ENCODE measurements at regions not wholly inside any gene's neighbourhood (a gene's known extent, or its start where the extent isn't known, plus 50 kb on each side); places are given as distances from the start of the nearest gene placed in this dataset.
"Not testable (repeated sequence)": the region's sequence is repeated elsewhere in the genome, so short reads cannot be mapped to it uniquely, and the experiment has no call there.

- no peaks in the 10 kb centered on the region for H4K20me1 ChIP-seq (ENCODE audit: insufficient read depth, low read length)
- ChIA-PET POLR2A (interaction anchor here (0.6 kb wide), 1 partner anchor 878 kb away, joined by 3 read pairs; no protein-coding TSS in a partner anchor), CTCF (ENCODE audit: unreplicated experiment) (no interaction called here)
- intact Hi-C loops (cut with micrococcal nuclease; ENCODE audit: unreplicated experiment) = no loop called here
- no peak overlapping the region for H3K4me2 ChIP-seq (ENCODE audit: low read length)
- no peaks in the 10 kb centered on the region for H3K9me3 ChIP-seq (ENCODE audit: low read length)
- no peak for DNase-seq (ENCODE audit: low spot score)
- no peaks in the 10 kb centered on the region for H3K9me2 ChIP-seq (ENCODE audit: insufficient read depth, low read length)
- H3K4me3 ChIP-seq (ENCODE audit: low read depth, low read length, poor library complexity, severe bottlenecking) = no peak overlapping the region
- H3K4me1 ChIP-seq (ENCODE audit: insufficient read depth, low read length, poor library complexity, severe bottlenecking) = no peaks in the 10 kb centered on the region
- TF ChIP-seq EZH2phosphoT487 (IDR thresholded peaks at IDR 0.05; ENCODE audit: borderline replicate concordance, low read depth, low read length) (no peak), CTCF (conservative IDR thresholded peaks at IDR 0.05; ENCODE audit: low read length) (no peak)
- no peak overlapping the region for H2AFZ ChIP-seq (ENCODE audit: low read length)
- H3K79me2 ChIP-seq (ENCODE audit: insufficient read depth, low read depth, low read length) = no peaks in the 10 kb centered on the region
- BruUV-seq (replicated peaks) = no TSS peak
- no peaks in the 10 kb centered on the region for H3K36me3 ChIP-seq (ENCODE audit: insufficient read depth, low read length)
- H3K27ac ChIP-seq (ENCODE audit: low read depth, low read length, poor library complexity, severe bottlenecking) = no peak overlapping the region
Measured at GRCh38 chr5:82628364-82628910, 350.3 kb upstream of the RPS23 start.

GRCh38 chr5:82626905-82627591 lies 348.9 kb upstream of the RPS23 start:
- intact Hi-C loops (cut with micrococcal nuclease; ENCODE audit: unreplicated experiment); H3K4me2 ChIP-seq (ENCODE audit: low read length); H4K20me1 ChIP-seq (ENCODE audit: insufficient read depth, low read length); H3K4me1 ChIP-seq (ENCODE audit: insufficient read depth, low read length, poor library complexity, severe bottlenecking); CTCF ChIA-PET (ENCODE audit: unreplicated experiment); H3K27ac ChIP-seq (ENCODE audit: low read depth, low read length, poor library complexity, severe bottlenecking); BruUV-seq (replicated peaks); DNase-seq (ENCODE audit: low spot score); H3K36me3 ChIP-seq (ENCODE audit: insufficient read depth, low read length); H2AFZ ChIP-seq (ENCODE audit: low read length); H3K79me2 ChIP-seq (ENCODE audit: insufficient read depth, low read depth, low read length); H3K9me3 ChIP-seq (ENCODE audit: low read length); H3K4me3 ChIP-seq (ENCODE audit: low read depth, low read length, poor library complexity, severe bottlenecking); POLR2A ChIA-PET; H3K9me2 ChIP-seq (ENCODE audit: insufficient read depth, low read length): not testable (repeated sequence)

GRCh38 chr5:82626012-82626411 lies 347.9 kb upstream of the RPS23 start:
- H3K4me1 ChIP-seq (ENCODE audit: insufficient read depth, low read length, poor library complexity, severe bottlenecking); intact Hi-C loops (cut with micrococcal nuclease; ENCODE audit: unreplicated experiment); H3K79me2 ChIP-seq (ENCODE audit: insufficient read depth, low read depth, low read length); DNase-seq (ENCODE audit: low spot score); H3K9me2 ChIP-seq (ENCODE audit: insufficient read depth, low read length); H3K4me2 ChIP-seq (ENCODE audit: low read length); BruUV-seq (replicated peaks); H3K27ac ChIP-seq (ENCODE audit: low read depth, low read length, poor library complexity, severe bottlenecking); H3K36me3 ChIP-seq (ENCODE audit: insufficient read depth, low read length); H3K4me3 ChIP-seq (ENCODE audit: low read depth, low read length, poor library complexity, severe bottlenecking); H2AFZ ChIP-seq (ENCODE audit: low read length); POLR2A ChIA-PET; CTCF ChIA-PET (ENCODE audit: unreplicated experiment); H3K9me3 ChIP-seq (ENCODE audit: low read length); H4K20me1 ChIP-seq (ENCODE audit: insufficient read depth, low read length): not testable (repeated sequence)

- Histone ChIP-seq H3K36me3 (ENCODE audit: insufficient read depth, low read length) (no peaks in the 10 kb centered on the region), H3K9me3 (ENCODE audit: low read length) (no peaks in the 10 kb centered on the region), H3K27ac (ENCODE audit: low read depth, low read length, poor library complexity, severe bottlenecking) (no peak overlapping the region), H3K9me2 (ENCODE audit: insufficient read depth, low read length) (no peaks in the 10 kb centered on the region), H3K4me2 (ENCODE audit: low read length) (no peak overlapping the region), H3K79me2 (ENCODE audit: insufficient read depth, low read depth, low read length) (no peaks in the 10 kb centered on the region), H4K20me1 (ENCODE audit: insufficient read depth, low read length) (no peaks in the 10 kb centered on the region), H3K4me1 (ENCODE audit: insufficient read depth, low read length, poor library complexity, severe bottlenecking) (no peaks in the 10 kb centered on the region), H3K4me3 (ENCODE audit: low read depth, low read length, poor library complexity, severe bottlenecking) (no peak overlapping the region), H2AFZ (ENCODE audit: low read length) (no peak overlapping the region)
- POLR2A ChIA-PET = no interaction called here
- CTCF ChIA-PET (ENCODE audit: unreplicated experiment) = no interaction called here
- intact Hi-C loops (cut with micrococcal nuclease; ENCODE audit: unreplicated experiment) = no loop called here
- BruUV-seq (replicated peaks) = no TSS peak
- DNase-seq (ENCODE audit: low spot score) = no peak
- TF ChIP-seq EZH2phosphoT487 (IDR thresholded peaks at IDR 0.05; ENCODE audit: borderline replicate concordance, low read depth, low read length) (no peak), CTCF (conservative IDR thresholded peaks at IDR 0.05; ENCODE audit: low read length) (no peak)
Measured at GRCh38 chr5:82624062-82624461, 345.9 kb upstream of the RPS23 start.
